ENCODE measurements at regions not wholly inside any gene's neighbourhood (a gene's known extent, or its start where the extent isn't known, plus 50 kb on each side); places are given as distances from the start of the nearest gene placed in this dataset.

DNA sequence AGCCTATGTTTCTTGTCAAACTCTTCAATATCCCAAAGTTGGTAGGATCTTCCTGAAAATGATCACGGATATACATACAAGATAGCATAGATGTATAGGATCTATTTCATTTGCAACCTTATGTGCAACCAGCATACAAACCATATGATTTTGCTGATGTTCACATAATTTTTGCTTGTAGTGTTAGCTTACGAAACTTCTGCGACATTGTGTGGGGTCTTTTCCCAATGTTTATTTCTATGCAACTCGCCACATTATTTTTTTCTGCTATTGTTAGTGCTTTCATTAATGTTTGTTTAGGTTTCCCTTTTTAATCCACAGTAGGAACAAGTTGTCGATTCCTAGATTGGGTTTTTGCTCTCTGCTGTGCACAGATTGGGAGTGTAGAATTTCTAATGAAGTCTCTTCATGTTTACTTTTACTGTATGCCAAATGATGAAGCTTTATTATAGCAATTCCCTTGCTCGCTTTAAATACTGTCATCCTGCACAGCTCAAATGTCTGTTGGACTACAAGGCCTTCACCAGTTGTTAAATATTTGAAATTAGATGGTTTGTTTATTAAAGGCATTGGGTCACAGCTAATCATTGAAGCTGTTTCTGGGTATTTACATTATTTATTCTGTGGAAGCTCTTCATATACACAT lies 257.6 kb upstream of the PCDH7 start:
- TF ChIP-seq, protein P1, sequence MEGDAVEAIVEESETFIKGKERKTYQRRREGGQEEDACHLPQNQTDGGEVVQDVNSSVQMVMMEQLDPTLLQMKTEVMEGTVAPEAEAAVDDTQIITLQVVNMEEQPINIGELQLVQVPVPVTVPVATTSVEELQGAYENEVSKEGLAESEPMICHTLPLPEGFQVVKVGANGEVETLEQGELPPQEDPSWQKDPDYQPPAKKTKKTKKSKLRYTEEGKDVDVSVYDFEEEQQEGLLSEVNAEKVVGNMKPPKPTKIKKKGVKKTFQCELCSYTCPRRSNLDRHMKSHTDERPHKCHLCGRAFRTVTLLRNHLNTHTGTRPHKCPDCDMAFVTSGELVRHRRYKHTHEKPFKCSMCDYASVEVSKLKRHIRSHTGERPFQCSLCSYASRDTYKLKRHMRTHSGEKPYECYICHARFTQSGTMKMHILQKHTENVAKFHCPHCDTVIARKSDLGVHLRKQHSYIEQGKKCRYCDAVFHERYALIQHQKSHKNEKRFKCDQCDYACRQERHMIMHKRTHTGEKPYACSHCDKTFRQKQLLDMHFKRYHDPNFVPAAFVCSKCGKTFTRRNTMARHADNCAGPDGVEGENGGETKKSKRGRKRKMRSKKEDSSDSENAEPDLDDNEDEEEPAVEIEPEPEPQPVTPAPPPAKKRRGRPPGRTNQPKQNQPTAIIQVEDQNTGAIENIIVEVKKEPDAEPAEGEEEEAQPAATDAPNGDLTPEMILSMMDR (IDR thresholded peaks at IDR 0.05; ENCODE audit: control extremely low read depth in 1 of 3, insufficient read depth in 1 of 3, low read depth in 1 of 3, low read length in 3 of 3) = no peak
- TF ChIP-seq SUZ12 (IDR thresholded peaks at IDR 0.05; ENCODE audit: low read length) (no peak), ZNF274 (IDR thresholded peaks at IDR 0.05; ENCODE audit: borderline replicate concordance, extremely low read depth, low read length) (no peak), POLR2A (IDR thresholded peaks at IDR 0.05; ENCODE audit: control extremely low read depth in 1 of 2, low read depth in 2 of 2, low read length in 2 of 2) (no peak), KDM1A (IDR thresholded peaks at IDR 0.05; ENCODE audit: borderline replicate concordance, low read length) (no peak), EZH2 (IDR thresholded peaks at IDR 0.05; ENCODE audit: low read depth, low read length, severe bottlenecking) (no peak), RNF2 (IDR thresholded peaks at IDR 0.05; ENCODE audit: borderline replicate concordance, low read depth, low read length, missing control alignments, poor library complexity, severe bottlenecking) (no peak), TAF1 (IDR thresholded peaks at IDR 0.05; ENCODE audit: low read depth, low read length) (no peak), SP1 (IDR thresholded peaks at IDR 0.05; ENCODE audit: low read depth, low read length) (no peak), CEBPB (IDR thresholded peaks at IDR 0.05; ENCODE audit: low read depth, low read length) (no peak), JUND (IDR thresholded peaks at IDR 0.05; ENCODE audit: low read length) (no peak), YY1 (IDR thresholded peaks at IDR 0.05; ENCODE audit: low read depth, low read length) (no peak), CHD1 (IDR thresholded peaks at IDR 0.05; ENCODE audit: low read depth, low read length) (no peak), RAD21 (IDR thresholded peaks at IDR 0.05 in 1 of 2, conservative IDR thresholded peaks at IDR 0.05 in 1 of 2; ENCODE audit: low read depth in 2 of 2, low read length in 2 of 2) (no peak)
